ENCODE measurements at regions not wholly inside any gene's neighbourhood (a gene's known extent, or its start where the extent isn't known, plus 50 kb on each side); places are given as distances from the start of the nearest gene placed in this dataset.

DNA sequence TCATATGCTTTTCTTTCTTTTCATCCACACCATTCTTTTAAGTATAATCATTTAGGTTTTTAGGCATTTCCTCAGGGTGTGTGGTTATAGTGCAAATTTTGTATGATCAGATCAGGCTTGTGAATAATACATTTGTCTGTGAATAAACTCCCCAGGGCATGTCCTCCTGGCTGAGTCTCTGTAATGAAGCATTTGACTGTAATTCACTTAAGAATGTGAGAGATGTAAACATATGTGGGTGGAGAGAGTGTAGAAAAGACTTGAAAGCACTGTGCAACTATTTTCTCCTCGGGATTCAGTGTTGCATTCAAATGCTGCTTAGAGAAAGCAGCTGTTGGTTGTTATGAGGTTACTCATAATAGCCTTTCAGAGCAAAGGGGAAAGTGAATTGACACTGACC lies 996.5 kb downstream of the TUSC7 start:
- Histone ChIP-seq H3K27me3 (no peaks in the 10 kb centered on the region), H3K27ac (no peak overlapping the region), H3K36me3 (no peaks in the 10 kb centered on the region), H3K4me1 (no peaks in the 10 kb centered on the region), H3K4me3 (no peak overlapping the region), H3K9me3 (no peaks in the 10 kb centered on the region)
- DNase-seq, result no peak
- TF ChIP-seq, protein P1, sequence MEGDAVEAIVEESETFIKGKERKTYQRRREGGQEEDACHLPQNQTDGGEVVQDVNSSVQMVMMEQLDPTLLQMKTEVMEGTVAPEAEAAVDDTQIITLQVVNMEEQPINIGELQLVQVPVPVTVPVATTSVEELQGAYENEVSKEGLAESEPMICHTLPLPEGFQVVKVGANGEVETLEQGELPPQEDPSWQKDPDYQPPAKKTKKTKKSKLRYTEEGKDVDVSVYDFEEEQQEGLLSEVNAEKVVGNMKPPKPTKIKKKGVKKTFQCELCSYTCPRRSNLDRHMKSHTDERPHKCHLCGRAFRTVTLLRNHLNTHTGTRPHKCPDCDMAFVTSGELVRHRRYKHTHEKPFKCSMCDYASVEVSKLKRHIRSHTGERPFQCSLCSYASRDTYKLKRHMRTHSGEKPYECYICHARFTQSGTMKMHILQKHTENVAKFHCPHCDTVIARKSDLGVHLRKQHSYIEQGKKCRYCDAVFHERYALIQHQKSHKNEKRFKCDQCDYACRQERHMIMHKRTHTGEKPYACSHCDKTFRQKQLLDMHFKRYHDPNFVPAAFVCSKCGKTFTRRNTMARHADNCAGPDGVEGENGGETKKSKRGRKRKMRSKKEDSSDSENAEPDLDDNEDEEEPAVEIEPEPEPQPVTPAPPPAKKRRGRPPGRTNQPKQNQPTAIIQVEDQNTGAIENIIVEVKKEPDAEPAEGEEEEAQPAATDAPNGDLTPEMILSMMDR (IDR thresholded peaks at IDR 0.05), result no peak
- no peak for TF ChIP-seq POLR2A (IDR thresholded peaks at IDR 0.05)

- Histone ChIP-seq H3K4me1 (no peaks in the 10 kb centered on the region), H3K27ac (no peak overlapping the region), H3K9me3 (no peaks in the 10 kb centered on the region), H3K36me3 (no peaks in the 10 kb centered on the region), H3K4me3 (no peak overlapping the region), H3K27me3 (no peaks in the 10 kb centered on the region)
- TF ChIP-seq, protein P1 (IDR thresholded peaks at IDR 0.05), result no peak
- TF ChIP-seq POLR2A (IDR thresholded peaks at IDR 0.05), result no peak
- no peak for DNase-seq
These were observed 997.2 kb downstream of the TUSC7 start for GRCh38 chr3:117706756-117707155.

DNA sequence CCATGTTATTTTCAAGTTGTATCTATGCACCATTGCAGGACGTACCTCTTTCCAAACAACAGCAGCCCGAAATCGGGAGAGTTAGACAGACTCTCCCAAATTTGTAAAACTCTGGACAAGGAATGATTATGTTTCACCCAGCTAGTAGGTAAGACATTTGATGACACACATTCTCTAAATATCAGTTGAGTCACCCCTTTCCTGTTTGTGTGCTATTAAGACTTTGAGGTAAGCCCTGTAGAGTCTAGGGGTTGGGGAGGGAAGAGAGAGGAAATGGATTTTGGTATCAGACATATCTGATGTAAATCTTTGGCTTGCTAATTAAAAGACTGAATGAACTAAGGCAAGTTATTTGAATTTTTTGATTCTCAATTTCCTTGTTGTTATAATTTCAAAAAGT lies 999.0 kb downstream of the TUSC7 start:
- H3K4me1 ChIP-seq, result no peaks in the 10 kb centered on the region
- no peaks in the 10 kb centered on the region for H3K36me3 ChIP-seq
- H3K27ac ChIP-seq, result no peak overlapping the region
- no peak overlapping the region for H3K4me3 ChIP-seq
- H3K9me3 ChIP-seq, result no peaks in the 10 kb centered on the region
- H3K27me3 ChIP-seq, result no peaks in the 10 kb centered on the region
- DNase-seq, result no peak
- TF ChIP-seq, protein P1 (IDR thresholded peaks at IDR 0.05), result no peak
- no peak for TF ChIP-seq POLR2A (IDR thresholded peaks at IDR 0.05)

GRCh38 chr3:117709108-117709507 lies 999.5 kb downstream of the TUSC7 start:
- Histone ChIP-seq H3K4me1 (no peaks in the 10 kb centered on the region), H3K27me3 (no peaks in the 10 kb centered on the region), H3K9me3 (no peaks in the 10 kb centered on the region), H3K36me3 (no peaks in the 10 kb centered on the region), H3K27ac (no peak overlapping the region), H3K4me3 (no peak overlapping the region)
- no peak for DNase-seq
- TF ChIP-seq, protein P1 (IDR thresholded peaks at IDR 0.05), result no peak
- TF ChIP-seq POLR2A (IDR thresholded peaks at IDR 0.05), result no peak

DNA sequence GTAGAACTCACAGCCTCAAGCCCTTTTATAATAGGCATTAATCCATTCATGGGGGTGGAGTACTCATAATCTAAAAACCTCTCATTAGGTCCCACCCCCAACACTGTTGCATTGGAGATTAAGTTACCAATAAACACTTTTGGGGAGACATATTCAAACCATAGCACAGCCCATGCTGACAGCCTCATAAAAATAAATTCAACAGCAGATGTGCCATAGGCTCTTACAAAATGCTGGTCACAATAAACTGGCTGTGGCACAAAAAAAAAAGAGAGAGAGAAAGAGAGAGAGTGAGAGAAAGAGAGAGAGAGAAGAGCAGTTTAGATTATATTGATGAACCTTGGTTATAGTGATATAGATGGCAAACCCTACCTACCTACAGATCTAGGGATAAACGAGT lies 1000.9 kb downstream of the TUSC7 start:
- TF ChIP-seq, protein P1 (IDR thresholded peaks at IDR 0.05), result no peak
- no peak for TF ChIP-seq POLR2A (IDR thresholded peaks at IDR 0.05)
- Histone ChIP-seq H3K27me3 (no peaks in the 10 kb centered on the region), H3K27ac (no peak overlapping the region)

DNA sequence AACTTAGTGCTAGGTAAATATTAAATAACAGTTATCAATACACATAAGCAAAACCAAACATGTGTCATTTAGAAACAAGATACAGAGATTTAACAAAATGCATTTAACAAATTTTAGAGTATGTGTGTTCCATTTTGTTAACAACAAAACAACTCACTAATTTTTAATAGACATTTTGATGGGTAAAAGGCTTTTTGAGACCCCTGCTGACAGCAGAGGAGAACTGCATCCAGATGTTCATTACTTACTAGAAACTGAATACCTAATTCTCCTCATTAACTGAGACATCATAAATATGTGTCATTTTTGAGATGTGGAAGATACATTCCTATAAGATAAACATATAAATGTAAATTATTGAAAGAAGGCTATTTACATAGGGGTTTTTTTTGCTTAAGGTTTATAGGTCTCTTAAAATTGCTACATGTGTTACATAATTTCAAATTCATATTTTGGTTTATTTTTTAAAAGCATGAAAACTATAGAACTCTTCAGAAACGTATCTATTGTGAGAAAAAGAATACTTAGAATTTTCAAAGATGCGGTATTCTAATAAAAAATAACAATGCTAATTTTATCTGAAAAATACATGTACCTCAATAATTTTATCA lies 1009.8 kb downstream of the TUSC7 start:
- Histone ChIP-seq H3K4me1 (no peaks in the 10 kb centered on the region), H3K9me3 (no peaks in the 10 kb centered on the region), H3K27ac (no peak overlapping the region), H3K27me3 (no peaks in the 10 kb centered on the region), H3K4me3 (no peak overlapping the region), H3K36me3 (no peaks in the 10 kb centered on the region)
- no peak for DNase-seq
- TF ChIP-seq, protein P1 (IDR thresholded peaks at IDR 0.05), result peak in 5 of 6 experiments; percentile 24 to 53 (median 49)
- no peak for TF ChIP-seq POLR2A (IDR thresholded peaks at IDR 0.05)

More for the DNA sequence above, 1000.9 kb downstream of the TUSC7 start:
- H3K9me3 ChIP-seq, result no peaks in the 10 kb centered on the region
- no peak for DNase-seq
- no peak overlapping the region for H3K4me3 ChIP-seq
- H3K36me3 ChIP-seq, result no peaks in the 10 kb centered on the region
- no peaks in the 10 kb centered on the region for H3K4me1 ChIP-seq

Data from Peyer's patch (tissue), 4 donors.